HEK293T (cell line): ENCODE measurements at regions not wholly inside any gene's neighbourhood (a gene's known extent, or its start where the extent isn't known, plus 50 kb on each side); places are given as distances from the start of the nearest gene placed in this dataset.

ENCODE experiments used
- BHLHE40 ChIP-seq: fragments of 450-650 bp; IDR thresholded peaks from 2 replicates; pipeline ENCODE4 v1.6.1; 2016; ENCODE audit warnings: mild to moderate bottlenecking, moderate library complexity, borderline replicate concordance
- CTBP1 ChIP-seq: fragments of 450-650 bp; IDR thresholded peaks from 2 replicates; pipeline ENCODE4 v1.6.1; 2016; ENCODE audit warnings: borderline replicate concordance
- FOXA1 ChIP-seq: fragments of 450-650 bp; IDR thresholded peaks from 2 replicates; pipeline ENCODE4 v1.6.1; 2016; ENCODE audit warnings: mild to moderate bottlenecking
- FOXK2 ChIP-seq: fragments of 450-650 bp; IDR thresholded peaks from 2 replicates; pipeline ENCODE4 v1.6.1; 2016; ENCODE audit warnings: mild to moderate bottlenecking
- FOXM1 ChIP-seq: fragments of 450-650 bp; IDR thresholded peaks from 2 replicates; pipeline ENCODE4 v1.6.1; 2017; ENCODE audit warnings: mild to moderate bottlenecking, borderline replicate concordance
- NFRKB ChIP-seq: fragments of 450-650 bp; IDR thresholded peaks from 2 replicates; pipeline ENCODE4 v1.6.1; 2016; ENCODE audit warnings: mild to moderate bottlenecking, moderate library complexity
- SP1 ChIP-seq: fragments of 450-650 bp; IDR thresholded peaks from 2 replicates; pipeline ENCODE4 v1.6.1; 2017
- SUZ12 ChIP-seq: fragments of 450-650 bp; IDR thresholded peaks from 2 replicates; pipeline ENCODE4 v1.6.1; 2016; ENCODE audit warnings: mild to moderate bottlenecking
- TF ChIP-seq, protein P1 (sequence below): fragments of 450-650 bp; IDR thresholded peaks from 2 replicates; pipeline ENCODE4 v1.6.1; 2016

DNA sequence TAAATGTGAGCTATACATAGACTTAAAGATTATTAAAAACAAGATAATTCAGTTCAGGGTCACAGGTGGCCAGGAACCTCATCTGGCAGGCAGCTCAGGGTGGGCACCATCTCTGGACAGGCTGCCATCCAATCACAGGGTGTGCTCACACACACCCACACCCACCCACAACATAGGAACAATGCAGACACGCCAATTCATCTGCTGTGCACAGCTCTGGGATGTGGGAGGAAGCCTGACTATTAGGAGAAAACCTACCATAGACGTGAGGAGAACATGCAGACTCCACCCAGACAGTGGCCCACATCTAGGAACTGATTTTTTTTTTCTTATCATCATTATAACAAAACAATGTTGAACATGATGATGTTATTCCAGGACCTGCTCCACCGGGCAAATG is 286.7 kb downstream of the PRL start:
- no peak for TF ChIP-seq BHLHE40
- no peak for TF ChIP-seq SP1
- no peak for TF ChIP-seq FOXM1
- TF ChIP-seq NFRKB, result no peak
- no peak for TF ChIP-seq SUZ12
- TF ChIP-seq, protein P1, sequence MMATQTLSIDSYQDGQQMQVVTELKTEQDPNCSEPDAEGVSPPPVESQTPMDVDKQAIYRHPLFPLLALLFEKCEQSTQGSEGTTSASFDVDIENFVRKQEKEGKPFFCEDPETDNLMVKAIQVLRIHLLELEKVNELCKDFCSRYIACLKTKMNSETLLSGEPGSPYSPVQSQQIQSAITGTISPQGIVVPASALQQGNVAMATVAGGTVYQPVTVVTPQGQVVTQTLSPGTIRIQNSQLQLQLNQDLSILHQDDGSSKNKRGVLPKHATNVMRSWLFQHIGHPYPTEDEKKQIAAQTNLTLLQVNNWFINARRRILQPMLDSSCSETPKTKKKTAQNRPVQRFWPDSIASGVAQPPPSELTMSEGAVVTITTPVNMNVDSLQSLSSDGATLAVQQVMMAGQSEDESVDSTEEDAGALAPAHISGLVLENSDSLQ, result no peak
- TF ChIP-seq FOXK2, result no peak
- TF ChIP-seq FOXA1, result no peak
- TF ChIP-seq CTBP1, result no peak
